HG03469 (cell line): ENCODE measurements at regions not wholly inside any gene's neighbourhood (a gene's known extent, or its start where the extent isn't known, plus 50 kb on each side); places are given as distances from the start of the nearest gene placed in this dataset.

Source experiments
- ATAC-seq: cut with Tn5 transposase; IDR thresholded peaks from one replicate; pipeline ENCODE4 v1.9.1; 2021; ENCODE audit warnings: mild to moderate bottlenecking, moderate library complexity, moderate number of reproducible peaks; ENCODE audit not compliant: unreplicated experiment

DNA sequence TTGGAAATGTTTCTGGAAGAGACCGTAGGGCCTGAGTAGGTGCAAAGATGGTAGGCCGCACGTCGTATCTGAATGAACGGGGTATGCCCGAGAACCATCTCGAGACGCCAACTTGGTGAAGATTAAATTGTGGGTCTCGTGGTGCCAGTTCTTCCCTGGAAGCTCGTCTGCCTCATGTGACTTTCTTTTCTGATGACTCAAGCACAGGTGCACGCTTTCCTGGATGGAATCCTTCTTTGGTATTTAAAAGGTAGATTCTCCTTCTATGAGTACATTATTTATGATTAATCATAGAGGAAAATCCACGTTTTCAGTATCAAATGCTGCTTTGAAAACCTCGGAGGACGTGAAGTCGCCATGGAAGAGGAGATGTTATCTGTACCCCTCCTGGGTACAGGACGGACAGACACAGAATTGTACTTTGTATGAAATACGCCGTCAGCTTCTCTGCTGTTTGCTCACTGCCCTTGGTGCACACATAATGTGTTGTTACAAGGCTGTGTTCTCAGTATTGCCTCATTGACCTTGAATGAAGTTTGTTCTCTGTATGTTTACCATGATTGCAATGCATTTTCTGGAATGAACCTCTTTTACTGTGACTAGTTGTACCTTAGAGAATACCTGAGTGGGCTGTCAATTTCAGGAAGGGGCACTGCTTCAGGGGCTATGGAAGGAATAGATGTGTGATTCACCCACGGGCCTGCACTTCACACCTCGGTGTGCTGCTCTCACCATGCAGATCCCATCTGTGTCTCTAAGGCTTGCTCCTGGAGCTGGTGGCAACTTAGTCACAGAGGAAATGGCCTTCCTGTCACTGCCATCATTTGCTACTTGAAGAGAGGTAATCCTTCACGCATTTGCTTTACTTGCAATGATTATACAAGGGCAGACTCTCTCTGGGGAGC, 137.3 kb upstream of the RTL1 start:
- ATAC-seq, result no peak

DNA sequence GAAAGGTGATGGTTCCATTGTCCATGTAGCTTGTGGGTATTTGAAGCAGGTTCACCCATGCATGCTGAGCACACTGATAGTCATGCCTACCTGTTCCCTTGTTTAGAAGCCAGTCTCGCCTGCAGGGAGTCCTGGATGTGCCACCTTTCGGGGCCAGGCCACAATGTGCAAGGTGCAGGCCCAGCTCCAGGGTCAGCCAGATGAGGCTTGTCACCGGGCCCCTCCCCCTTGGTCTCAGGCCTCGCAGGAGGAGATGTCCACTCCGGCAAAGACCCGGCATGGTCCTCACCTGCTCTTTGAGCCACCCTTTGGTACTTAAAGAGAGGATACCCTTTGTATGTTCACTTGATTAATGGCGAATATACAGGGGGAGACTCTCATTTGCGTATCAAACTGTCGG, 140.4 kb upstream of the RTL1 start:
- no peak for ATAC-seq

DNA sequence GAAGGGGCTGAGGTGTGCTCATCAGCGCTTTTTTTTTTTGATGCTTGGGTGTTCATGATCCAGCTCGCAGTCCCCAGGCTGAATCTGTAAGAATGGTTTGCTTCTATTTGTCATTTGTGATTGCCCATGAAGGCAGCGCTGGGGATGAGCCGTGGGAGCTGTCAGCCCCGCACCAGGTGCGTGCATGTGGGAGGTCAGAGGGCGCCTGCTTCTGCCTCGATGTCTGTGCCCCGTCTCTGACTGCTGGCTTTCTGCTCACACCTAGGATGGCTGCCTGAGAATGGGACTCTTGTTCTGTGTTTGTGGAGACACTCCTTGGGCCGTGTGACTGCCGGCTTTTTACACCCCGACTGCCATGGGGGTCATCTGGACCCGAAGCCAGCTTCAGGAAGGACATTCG, 141.2 kb upstream of the RTL1 start:
- ATAC-seq, result no peak

DNA sequence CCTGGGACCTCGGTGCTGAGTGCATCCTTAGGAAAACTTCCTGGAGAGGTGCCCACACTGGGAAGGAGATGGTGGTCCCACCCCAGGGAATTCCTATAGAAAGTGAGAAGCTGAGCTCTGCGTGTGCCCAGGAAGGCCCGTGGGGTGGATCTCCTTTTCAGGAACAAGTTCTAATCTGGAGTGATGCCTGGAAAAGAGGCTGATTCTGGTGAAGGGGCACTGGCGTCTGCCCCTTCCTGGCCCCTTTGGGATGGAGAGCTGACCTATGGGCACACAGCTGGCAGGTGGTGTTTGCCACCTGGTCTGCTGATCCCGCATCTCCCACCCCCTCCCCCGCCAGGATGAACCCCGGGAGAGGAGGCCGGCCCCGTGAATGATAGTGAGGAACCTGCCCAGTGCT, 142.0 kb upstream of the RTL1 start:
- ATAC-seq, result no peak

DNA sequence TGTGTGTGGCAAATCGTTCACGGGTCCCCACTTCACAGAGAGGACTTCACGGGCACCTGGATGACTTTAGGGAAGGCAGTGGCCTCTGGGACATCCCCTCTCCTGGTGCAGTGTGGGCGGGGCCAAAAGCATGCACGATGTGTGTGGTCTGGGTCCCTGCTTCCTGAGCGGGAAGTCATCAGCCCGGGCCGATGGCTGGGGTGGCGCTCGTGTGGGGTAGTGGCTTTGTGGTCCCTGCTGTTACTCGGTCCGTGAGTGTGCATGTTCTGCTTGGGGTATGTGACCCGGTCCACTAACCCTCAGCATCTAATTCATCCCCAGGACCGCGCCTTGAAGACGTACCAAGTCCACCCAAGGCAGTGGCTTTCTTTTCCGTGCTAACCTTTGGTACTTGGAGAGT, 142.5 kb upstream of the RTL1 start:
- no peak for ATAC-seq

DNA sequence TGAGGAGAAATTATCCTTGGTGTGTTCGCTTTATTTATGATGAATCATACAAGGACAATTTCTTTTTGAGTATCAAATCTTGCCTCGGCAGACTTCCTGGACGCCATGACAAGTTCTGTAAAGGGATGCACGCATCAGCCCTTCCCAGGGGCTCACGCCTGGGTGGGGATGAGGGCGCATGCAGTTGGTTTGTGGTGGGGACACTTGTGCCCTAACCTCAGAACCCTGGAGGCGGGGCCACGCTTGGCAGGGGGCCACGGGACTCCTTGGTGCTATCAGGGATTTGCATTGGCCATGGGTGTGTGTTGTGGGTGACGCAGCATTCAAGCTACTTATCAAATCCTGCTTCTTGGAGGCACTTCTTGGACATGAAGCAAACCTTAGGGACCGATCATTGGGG, 143.8 kb upstream of the RTL1 start:
- no peak for ATAC-seq

DNA sequence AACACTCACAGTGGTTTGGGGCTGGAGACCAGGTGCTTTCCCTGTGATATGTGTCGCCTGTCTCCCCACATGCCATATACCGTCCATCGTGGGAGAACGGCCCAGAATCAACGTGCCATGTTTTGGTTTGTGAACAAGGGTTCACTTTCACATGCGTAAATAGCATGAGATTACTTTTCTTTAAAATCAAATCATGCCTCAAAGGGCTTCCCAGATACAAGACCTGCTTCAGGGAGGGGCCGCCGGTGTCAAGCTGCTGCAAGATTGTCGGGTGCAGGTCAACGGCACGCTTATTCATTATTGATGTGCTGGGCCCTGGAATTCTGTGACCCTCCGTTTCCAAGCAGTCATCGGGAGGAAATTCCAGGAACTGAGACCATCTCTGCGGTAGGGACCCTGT, 145.2 kb upstream of the RTL1 start:
- no peak for ATAC-seq

DNA sequence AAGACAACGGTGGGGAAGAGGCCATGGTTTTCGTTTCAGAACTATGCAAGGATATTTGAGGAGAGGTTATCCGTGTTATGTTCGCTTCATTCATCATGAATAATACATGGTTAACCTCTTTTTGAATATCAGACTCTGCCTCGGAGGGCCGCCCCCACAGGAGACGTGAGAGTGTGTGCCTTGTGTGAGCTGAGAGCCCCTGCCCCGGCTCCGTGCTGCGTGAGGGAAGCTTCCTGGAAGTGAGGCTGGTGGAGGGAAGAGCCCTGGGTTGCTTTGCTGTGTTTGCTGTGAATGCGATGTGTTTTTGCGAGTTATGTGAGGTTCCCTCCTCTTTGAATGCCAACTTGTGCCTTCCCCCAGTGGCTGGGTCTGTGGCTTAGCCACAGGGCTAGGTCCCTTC, 146.0 kb upstream of the RTL1 start:
- ATAC-seq, result no peak

DNA sequence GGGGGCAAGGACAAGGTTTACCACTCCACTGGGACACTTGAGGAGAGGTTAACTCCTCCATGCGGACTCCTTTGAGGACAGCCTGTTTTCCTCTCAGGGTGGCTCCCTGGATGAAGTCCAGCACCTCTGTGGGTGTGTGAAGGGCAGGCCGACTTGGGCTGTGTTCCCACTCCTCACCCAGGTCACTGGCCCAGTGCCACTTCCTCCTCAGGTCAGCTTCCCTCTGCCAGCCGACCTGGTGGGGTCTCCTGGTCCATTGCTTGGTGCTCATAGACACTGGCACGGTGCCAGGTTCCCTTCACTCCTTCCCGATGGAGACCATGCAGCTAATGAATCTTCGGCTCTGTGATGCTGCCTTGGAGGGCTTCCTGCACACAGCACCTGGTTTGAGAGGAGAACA, 146.4 kb upstream of the RTL1 start:
- no peak for ATAC-seq

DNA sequence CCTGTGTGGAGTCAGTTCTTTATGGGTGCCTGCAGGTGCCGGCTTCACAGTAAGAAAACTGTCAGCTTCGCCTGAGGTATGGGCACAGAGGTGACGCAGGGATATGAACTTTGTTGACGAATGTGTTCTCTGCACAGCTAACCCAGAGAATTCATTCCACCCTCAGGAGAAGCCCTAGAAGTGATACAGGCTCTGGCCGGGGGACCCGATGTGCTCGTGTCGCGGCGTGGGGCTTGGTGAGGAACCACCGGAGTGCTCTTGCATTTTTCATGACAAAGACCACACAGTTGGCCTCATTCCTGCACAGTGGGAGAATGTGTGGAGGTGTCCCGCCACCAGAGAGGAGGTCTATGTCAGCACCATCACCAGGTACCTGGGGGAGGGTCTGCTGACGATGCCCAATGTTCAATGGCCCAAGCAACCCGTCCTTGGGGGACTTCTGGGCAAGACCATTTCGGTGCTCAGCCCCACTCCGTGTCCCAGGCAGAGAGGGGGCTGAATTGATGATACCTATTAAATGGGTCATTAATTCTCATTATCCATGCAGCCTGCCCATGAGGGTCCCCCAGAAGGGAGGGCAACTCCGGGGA, 147.5 kb upstream of the RTL1 start:
- no peak for ATAC-seq

DNA sequence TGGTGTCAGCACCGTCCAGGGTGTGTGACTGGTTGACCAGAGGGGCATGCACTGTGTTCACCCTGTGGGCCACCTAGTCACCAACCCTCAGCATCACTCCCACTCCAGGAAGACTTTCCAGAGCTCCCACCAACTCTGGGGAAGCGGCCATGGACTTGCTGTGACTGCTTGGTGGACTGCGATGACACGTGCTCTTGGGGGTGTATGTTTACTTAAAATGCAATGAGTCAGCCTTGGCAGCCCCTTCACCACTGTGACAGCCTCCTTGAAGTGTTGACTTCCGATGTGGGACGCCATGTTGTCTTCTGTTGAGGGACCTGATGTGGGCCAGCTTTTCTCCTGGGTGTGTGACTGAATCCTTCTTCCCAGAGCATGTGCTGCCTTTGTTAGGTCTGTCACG, 151.1 kb upstream of the RTL1 start:
- no peak for ATAC-seq

DNA sequence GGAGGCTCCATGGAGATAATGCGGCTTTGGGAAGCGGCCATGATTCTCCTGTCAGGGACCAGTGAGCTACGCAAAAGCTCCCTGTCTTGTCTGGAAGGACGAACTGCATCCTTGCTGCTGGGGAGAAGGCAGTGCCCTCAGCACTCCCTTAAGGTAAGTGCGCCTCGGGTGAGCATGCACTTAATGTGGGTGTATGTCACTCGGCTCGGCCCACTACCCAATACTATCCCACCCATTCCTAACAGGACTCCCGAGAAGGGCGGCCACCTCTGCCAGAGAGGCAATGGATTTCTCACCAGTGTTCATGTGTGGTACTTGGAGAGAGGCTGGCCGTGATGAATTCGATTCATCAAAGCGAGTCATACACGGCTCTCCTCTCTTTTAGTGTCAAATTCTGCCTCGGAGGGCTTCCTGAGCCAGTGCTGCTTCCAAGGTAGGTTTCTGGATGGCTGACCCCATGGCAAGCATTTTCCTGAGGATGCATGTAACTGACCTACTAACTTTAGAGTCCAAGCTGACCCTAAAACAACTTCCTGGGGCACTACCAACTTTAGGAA, 151.7 kb upstream of the RTL1 start:
- no peak for ATAC-seq

DNA sequence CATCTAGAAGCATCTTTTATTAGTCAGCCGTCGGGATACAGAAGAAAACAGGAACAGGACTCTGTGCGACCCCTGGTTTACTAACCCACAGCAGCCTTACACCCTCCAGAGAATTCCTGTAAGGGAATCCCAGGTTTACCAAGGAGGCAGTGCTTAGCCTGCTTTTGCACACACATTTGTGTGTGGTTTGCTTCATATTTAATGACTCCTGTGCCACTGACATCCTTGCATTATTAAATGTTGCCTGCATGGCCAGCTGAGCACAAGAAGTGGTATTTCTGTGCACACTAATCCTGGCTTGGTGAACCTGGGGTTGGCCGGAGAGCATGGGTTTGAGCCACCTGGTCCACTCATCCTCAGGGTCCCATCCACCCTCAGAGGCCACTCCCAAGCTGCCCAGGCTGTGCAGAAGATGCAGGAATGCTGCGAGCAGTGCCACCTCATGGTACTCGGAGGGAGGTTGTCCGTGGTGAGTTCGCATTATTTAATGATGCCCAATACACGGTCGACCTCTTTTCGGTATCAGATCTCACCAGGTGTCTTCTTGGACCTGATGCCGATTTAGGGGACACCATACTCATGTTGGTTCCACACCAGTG, 152.4 kb upstream of the RTL1 start:
- ATAC-seq, result no peak

DNA sequence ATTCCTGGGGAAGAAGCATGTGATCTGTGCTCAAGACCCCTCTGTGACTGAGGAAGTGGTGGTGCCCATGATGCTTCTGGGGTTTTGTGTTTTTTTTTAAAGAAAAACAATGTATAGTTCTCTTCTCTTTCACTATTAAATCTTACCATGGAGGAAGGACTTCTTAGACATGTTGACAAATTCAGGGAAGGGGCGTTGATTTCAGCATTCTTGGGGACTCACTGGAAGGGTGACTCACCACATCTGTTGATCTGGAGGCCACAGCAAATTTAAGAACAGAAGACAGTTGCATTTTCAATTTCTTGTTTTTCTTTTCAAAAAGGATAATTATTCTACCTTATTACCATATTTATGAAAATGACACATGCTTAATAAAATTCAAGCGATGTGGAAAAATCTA, 152.9 kb upstream of the RTL1 start:
- no peak for ATAC-seq

DNA sequence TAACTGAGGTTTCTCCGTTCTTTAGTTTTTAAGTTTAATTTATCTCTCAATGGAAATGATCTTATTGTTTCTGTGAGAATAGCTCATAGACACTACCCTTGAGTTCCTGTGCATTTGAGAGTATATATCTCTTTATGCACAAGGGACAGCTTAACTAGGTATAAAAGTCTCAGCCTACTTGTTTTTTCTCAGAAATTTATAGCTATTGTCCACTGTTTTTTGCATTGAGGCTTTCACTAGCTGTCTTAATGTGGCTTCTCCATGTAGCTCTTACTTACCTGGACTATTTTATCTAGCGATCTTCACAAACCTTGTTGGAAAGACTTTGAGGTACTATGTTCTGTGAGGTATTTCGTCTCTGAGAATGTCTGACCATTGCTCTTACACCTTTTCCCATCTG, 153.9 kb upstream of the RTL1 start:
- ATAC-seq, result no peak

DNA sequence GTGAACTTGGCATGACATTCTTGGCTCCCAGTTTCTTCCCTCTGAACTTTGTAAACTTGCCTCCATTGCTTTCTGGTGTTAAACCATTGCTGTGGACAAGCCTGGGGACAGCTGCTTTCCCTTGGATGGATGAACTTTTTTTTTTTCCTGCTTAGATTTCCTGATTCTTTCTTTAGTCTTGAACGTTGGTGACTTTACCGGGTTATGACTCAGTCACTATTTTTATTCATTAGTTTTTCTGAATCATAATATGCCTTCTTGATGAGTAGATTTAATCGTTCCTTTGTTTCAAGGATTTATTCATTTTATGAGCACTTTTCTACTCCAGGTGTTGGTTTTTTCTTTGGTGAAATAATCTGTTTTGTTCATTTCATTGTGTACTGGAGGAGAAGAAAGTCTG, 155.0 kb upstream of the RTL1 start:
- no peak for ATAC-seq

DNA sequence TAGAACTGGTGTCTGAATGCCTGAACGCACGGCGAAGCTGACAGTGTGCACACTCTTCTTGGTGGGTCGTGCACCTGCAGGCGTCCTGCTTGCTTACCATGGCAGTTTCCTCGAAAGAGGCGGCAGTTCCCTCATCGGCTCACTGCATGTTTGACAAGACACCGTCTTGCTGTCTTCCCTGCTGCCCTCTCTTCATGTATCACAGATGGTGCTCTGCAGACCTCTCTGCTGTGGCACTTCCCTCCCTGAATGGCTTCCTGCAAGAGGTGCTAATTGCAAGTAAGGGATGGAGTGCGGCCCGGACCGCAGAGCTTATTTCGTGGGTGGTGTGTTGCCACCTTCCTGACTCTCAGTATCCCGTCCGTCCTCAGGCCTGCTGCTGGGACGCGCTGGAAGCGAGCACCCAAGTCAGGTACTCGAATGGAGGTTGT, 156.7 kb upstream of the RTL1 start:
- no peak for ATAC-seq

DNA sequence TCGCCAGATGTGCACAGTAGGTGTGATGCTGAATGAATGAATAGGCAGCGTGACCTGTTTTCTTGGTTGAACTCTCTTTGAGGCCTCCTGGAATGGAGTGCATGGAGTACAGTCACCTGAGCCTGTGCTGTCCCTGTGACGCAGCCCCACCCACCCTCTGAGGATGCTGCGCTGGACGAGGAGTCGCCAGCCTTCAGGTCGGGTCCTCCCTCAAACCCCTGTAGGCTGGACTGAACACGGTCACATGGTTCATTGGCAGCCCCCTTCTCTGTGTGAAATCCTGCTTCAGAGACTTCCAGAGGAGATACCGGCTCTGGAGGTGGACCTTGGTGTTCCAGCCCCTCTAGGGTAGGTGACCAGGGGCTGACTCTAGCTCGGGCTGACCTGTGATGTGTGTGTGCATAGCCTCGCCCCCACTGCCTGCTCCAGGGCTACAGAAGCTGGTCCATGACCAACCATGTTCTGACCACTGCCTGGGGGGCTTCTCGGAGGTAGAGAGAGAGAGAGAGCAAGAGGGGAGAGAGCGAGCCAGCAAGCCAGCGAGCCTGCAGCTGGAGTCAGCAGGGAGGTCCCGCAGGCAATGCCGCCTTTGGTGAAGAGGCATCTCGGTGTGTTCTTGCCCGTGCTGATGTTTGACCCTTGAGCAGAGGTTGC, 158.0 kb upstream of the RTL1 start:
- ATAC-seq, result no peak

DNA sequence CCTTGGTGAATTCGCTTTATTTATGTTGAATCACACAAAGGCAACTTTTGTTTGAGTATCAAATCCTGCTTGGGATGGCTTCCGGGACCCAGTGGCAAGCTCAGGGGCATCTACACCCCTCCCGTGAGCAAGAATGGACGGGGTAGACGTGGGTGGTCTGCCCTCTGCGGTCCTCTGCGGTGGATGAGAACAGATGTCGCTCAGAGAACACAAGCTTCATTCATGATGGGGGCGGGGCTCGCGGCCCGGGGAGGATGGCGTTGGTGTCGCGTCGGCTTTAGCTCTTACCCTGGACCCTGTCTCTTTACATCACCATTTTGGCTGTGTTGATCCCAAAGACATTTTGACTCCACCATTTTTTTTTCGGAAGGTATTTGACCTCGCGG, 158.5 kb upstream of the RTL1 start:
- no peak for ATAC-seq

DNA sequence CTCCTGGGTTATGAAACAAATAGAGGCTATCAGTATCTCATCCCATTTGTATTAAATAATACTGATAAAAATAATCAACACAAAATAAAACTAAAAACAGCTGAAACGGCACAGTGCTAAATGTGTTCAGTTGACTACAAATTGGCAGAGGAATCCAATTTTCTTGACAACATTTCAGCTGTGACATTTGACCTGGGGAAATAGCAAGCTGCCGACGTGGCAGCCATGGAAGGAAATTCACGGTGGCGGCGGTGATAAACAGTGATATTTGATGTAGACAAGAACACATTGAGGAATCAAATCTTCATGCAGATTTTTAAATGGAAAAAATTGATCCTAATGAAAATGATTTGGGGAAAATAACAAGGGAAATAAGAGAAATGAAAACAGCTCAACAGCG, 159.1 kb upstream of the RTL1 start:
- ATAC-seq, result no peak

DNA sequence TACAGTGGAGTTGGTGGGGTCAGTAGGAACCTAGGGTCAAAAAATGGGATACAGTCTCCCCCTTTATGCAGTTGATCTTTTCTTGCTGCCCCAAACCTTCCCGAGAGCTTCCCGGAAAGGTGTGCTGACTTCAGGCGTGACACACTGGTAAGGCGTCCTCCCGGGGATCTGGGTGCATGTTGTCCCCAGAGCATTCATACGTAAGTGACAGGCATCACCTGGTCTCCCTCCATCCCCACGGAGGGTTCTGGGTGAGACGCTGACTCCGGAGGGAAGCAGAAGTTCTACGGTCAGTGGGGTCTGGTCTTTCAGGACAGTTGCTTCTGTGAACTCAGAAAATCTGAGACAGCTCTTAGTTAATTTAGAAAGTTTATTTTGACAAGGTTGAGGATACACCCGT, 159.6 kb upstream of the RTL1 start:
- no peak for ATAC-seq
